ENCODE measurements at regions not wholly inside any gene's neighbourhood (a gene's known extent, or its start where the extent isn't known, plus 50 kb on each side); places are given as distances from the start of the nearest gene placed in this dataset.

DNA sequence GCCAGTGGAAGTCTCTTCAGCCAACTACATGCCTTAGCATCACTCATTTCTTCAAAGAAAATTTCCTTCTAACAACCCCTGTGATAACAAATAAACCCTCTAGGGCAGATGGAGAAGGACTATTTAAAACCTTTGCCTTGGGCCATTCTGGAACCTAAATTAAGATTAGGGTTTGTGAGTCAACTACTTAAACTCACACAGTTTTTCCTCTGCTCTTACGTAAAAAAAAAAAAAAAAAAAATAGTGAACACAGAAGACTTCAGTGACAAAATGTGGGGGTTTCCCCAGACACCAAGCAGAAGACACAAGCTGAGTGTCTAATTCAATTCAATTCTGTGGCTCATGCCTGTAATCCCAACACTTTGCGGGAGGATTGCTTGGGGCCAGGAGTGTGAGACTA, 65.8 kb upstream of the ERCC6L2 start:
- no peak for ATAC-seq
- intact Hi-C loops (cut with DNase I), result no loop called here
- Histone ChIP-seq H3K9me3 (no peaks in the 10 kb centered on the region), H3K27me3 (ENCODE audit: low read depth) (no peaks in the 10 kb centered on the region), H3K27ac (no peak overlapping the region), H3K4me1 (no peaks in the 10 kb centered on the region), H3K4me3 (no peak overlapping the region), H3K36me3 (no peaks in the 10 kb centered on the region)
- no peak for TF ChIP-seq CTCF (IDR thresholded peaks at IDR 0.05)
- no peak for DNase-seq

DNA sequence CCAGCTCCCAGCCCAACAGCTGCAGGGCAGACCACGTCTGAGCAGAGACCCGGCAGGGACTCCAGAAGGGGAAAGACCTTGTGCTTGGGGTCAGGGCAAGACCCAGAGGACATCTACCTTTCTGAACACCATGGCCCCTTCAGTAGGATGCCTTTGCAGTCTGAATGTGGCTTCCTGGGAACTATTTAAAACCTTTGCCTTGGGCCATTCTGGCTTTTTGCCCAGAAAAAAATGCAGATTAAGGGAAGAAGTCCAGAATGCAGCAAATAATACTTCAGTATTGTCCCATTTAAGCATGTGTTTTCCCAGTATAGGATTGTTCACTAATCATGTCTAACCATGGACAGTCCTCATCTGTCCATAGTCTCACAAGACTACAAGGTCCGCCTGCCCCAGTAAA, 67.5 kb upstream of the ERCC6L2 start:
- Histone ChIP-seq H3K4me3 (no peak overlapping the region), H3K27me3 (ENCODE audit: low read depth) (no peaks in the 10 kb centered on the region), H3K36me3 (no peaks in the 10 kb centered on the region), H3K4me1 (no peaks in the 10 kb centered on the region), H3K27ac (no peak overlapping the region), H3K9me3 (no peaks in the 10 kb centered on the region)
- no peak for ATAC-seq
- intact Hi-C loops (cut with DNase I), result no loop called here
- TF ChIP-seq CTCF (IDR thresholded peaks at IDR 0.05), result no peak
- DNase-seq, result no peak

DNA sequence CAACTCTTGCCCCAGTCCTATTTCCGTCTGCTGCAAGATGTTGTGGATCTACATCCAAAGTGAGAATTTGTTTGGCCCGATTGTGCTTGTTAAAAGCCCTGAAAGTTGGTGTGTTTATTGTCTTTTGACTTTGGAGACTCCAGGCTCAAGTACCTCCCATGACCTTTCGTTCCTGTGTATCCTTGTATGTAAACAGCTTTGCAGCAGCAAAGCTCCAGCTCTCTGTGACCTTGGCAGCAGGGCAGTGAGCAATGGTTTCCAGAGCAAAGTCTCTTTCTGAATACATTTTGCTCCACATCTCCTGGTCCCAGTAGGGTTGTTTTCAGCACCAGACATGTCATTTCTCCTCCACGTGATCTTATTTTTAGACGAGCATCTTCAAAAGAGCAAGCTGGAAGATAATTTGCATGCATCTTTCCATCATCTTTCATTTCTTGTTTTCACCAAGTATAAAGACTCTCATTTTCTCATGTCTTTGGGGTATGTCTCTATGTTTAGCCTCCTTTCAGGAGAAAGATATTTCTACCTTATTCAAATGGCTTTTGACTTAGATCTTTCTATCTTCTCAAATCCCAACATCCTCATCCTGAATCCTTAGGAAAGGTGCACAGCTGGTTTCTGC, 68.1 kb upstream of the ERCC6L2 start:
- intact Hi-C loops (cut with DNase I), result no loop called here
- Histone ChIP-seq H3K4me1 (no peaks in the 10 kb centered on the region), H3K4me3 (no peak overlapping the region), H3K27ac (no peak overlapping the region), H3K36me3 (no peaks in the 10 kb centered on the region), H3K27me3 (ENCODE audit: low read depth) (no peaks in the 10 kb centered on the region), H3K9me3 (no peaks in the 10 kb centered on the region)
- no peak for TF ChIP-seq CTCF (IDR thresholded peaks at IDR 0.05)
- no peak for ATAC-seq
- no peak for DNase-seq

DNA sequence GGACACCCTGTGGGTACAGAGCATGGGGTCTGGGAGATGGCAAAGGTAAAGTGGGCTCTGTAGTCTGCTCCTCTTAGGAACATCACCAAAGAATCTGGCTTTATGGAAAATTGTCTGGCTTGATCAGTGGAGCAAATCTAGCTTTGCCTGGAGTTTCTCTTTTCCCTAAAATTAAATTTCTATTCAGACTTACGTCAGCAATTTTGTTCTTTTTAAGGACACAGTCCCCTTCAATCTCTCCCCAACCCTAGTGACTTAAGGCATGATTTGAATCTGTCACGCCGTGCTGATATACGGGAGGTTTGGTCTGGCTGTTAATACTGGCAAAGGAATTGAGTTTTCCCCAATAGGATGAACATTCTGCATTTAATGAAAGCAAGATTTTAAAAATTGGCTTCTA, 72.3 kb upstream of the ERCC6L2 start:
- no peak for TF ChIP-seq CTCF (IDR thresholded peaks at IDR 0.05)
- ATAC-seq, result no peak
- intact Hi-C loops (cut with DNase I), result no loop called here
- Histone ChIP-seq H3K36me3 (no peaks in the 10 kb centered on the region), H3K27me3 (ENCODE audit: low read depth) (no peaks in the 10 kb centered on the region), H3K9me3 (no peaks in the 10 kb centered on the region), H3K4me3 (no peak overlapping the region), H3K4me1 (no peaks in the 10 kb centered on the region), H3K27ac (no peak overlapping the region)
- no peak for DNase-seq

DNA sequence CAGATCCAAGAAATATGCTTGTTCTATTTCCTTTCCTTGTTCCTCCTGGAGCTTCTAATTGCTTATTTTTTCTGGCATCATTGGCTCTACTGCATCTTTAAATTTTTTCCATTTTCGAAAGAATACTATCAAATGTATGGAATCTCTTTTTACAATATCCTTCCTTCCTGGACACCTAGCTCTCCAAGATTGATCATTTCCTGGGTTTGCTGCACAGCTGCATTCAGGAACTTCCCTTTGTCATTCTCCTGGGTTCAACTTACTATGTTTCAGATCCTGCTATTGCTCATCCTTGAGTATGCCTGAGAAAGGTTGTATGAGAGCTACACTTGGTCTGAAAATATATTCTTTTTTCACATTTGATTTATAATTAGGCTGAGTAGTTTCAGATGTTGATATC, 73.7 kb upstream of the ERCC6L2 start:
- Histone ChIP-seq H3K4me1 (no peaks in the 10 kb centered on the region), H3K4me3 (no peak overlapping the region), H3K27me3 (ENCODE audit: low read depth) (no peaks in the 10 kb centered on the region), H3K9me3 (no peaks in the 10 kb centered on the region), H3K27ac (no peak overlapping the region), H3K36me3 (no peaks in the 10 kb centered on the region)
- intact Hi-C loops (cut with DNase I), result no loop called here
- ATAC-seq (no peak), DNase-seq (no peak)
- no peak for TF ChIP-seq CTCF (IDR thresholded peaks at IDR 0.05)

GRCh38 chr9:95796029-95796428, 79.5 kb upstream of the ERCC6L2 start:
- no peak for DNase-seq
- no peak for TF ChIP-seq CTCF (IDR thresholded peaks at IDR 0.05)
- ATAC-seq, result no peak
- H3K9me3 ChIP-seq, result no peaks in the 10 kb centered on the region
- no peak overlapping the region for H3K27ac ChIP-seq
- intact Hi-C loops (cut with DNase I), result no loop called here
- H3K4me1 ChIP-seq, result no peaks in the 10 kb centered on the region
- no peaks in the 10 kb centered on the region for H3K27me3 ChIP-seq (ENCODE audit: low read depth)
- no peak overlapping the region for H3K4me3 ChIP-seq
- no peaks in the 10 kb centered on the region for H3K36me3 ChIP-seq

All from lower lobe of right lung (tissue), 2 donors.